ENCODE measurements at regions not wholly inside any gene's neighbourhood (a gene's known extent, or its start where the extent isn't known, plus 50 kb on each side); places are given as distances from the start of the nearest gene placed in this dataset.

GRCh38 chr1:103917795-103918194, 168.1 kb downstream of the AMY1C start:
- TF ChIP-seq POLR2A (IDR thresholded peaks at IDR 0.05; ENCODE audit: low read depth, low read length) (no peak), TAF1 (IDR thresholded peaks at IDR 0.05; ENCODE audit: low read depth, low read length) (no peak), POLR2AphosphoS5 (IDR thresholded peaks at IDR 0.05; ENCODE audit: low read depth, low read length) (no peak), POU2F2 (IDR thresholded peaks at IDR 0.05; ENCODE audit: low read depth, low read length) (no peak), PAX5 (IDR thresholded peaks at IDR 0.05; ENCODE audit: insufficient read depth, low read length, severe bottlenecking) (no peak), SPI1 (IDR thresholded peaks at IDR 0.05; ENCODE audit: low read depth, low read length) (no peak)
